Mesendoderm (in vitro differentiated cells): ENCODE measurements at regions not wholly inside any gene's neighbourhood (a gene's known extent, or its start where the extent isn't known, plus 50 kb on each side); places are given as distances from the start of the nearest gene placed in this dataset.

Source experiments
- DNase-seq: peaks from one replicate; pipeline ENCODE4 v3.0.0; 2013
- H2AK5ac ChIP-seq: 2 replicates; pipeline ENCODE4 v1.6.1; 2013; ENCODE audit warnings: low read length, inconsistent platforms
- H2BK120ac ChIP-seq: 2 replicates; pipeline ENCODE4 v1.6.1; 2013; ENCODE audit warnings: low read depth, mild to moderate bottlenecking, low read length, moderate library complexity, mixed read lengths
- H2BK15ac ChIP-seq: replicated peaks from 2 replicates; pipeline ENCODE4 v1.6.1; 2013; ENCODE audit warnings: low read depth, mild to moderate bottlenecking, moderate library complexity
- H2BK5ac ChIP-seq: 2 replicates; pipeline ENCODE4 v1.6.1; 2013; ENCODE audit warnings: low read length, inconsistent platforms
- H3K18ac ChIP-seq: 2 replicates; pipeline ENCODE4 v1.6.1; 2013; ENCODE audit warnings: mild to moderate bottlenecking, low read length, mixed read lengths
- H3K23ac ChIP-seq: one replicate; pipeline ENCODE4 v1.6.1; 2013; ENCODE audit warnings: low read length
- H3K27ac ChIP-seq: 2 replicates; pipeline ENCODE4 v1.5.1; 2013; ENCODE audit warnings: low read depth, mild to moderate bottlenecking, inconsistent platforms, low read length, moderate library complexity
- H3K27me3 ChIP-seq: 2 replicates; pipeline ENCODE4 v1.6.1; 2013; ENCODE audit warnings: low read length, control low read depth, mild to moderate bottlenecking, inconsistent platforms; ENCODE audit not compliant: insufficient read depth, poor library complexity
- H3K36me3 ChIP-seq: 2 replicates; pipeline ENCODE4 v1.6.1; 2013; ENCODE audit warnings: low read length, inconsistent platforms; ENCODE audit not compliant: control insufficient read depth, insufficient read depth
- H3K4ac ChIP-seq: one replicate; pipeline ENCODE4 v1.6.1; 2013; ENCODE audit warnings: low read depth, mild to moderate bottlenecking, low read length, moderate library complexity
- H3K4me1 ChIP-seq: 2 replicates; pipeline ENCODE4 v1.6.1; 2013; ENCODE audit warnings: low read depth, low read length, inconsistent platforms; ENCODE audit not compliant: control insufficient read depth
- H3K4me2 ChIP-seq: 2 replicates; pipeline ENCODE4 v1.6.1; 2013; ENCODE audit warnings: low read length
- H3K4me3 ChIP-seq: 2 replicates; pipeline ENCODE4 v1.5.1; 2013; ENCODE audit warnings: mild to moderate bottlenecking, low read length
- H3K56ac ChIP-seq: one replicate; pipeline ENCODE4 v1.6.1; 2013; ENCODE audit warnings: low read length
- H3K79me1 ChIP-seq: 2 replicates; pipeline ENCODE4 v1.6.1; 2013; ENCODE audit warnings: low read length, inconsistent platforms
- H3K79me2 ChIP-seq: 2 replicates; pipeline ENCODE4 v1.6.1; 2013; ENCODE audit warnings: mild to moderate bottlenecking, low read length; ENCODE audit not compliant: control insufficient read depth, insufficient read depth
- H3K9ac ChIP-seq: 2 replicates; pipeline ENCODE4 v1.6.1; 2013; ENCODE audit warnings: low read length, inconsistent platforms
- H4K5ac ChIP-seq: one replicate; pipeline ENCODE4 v1.6.1; 2013; ENCODE audit warnings: low read length
- H4K8ac ChIP-seq: one replicate; pipeline ENCODE4 v1.6.1; 2013; ENCODE audit warnings: low read depth, mild to moderate bottlenecking, control low read depth, low read length, moderate library complexity
- WGBS: extraction: QIAGEN DNeasy Blood & Tissue Kit; methylation state at CpG from one replicate; pipeline ENCODE4 v1.1.7; 2013; ENCODE audit warnings: low lambda C conversion rate, missing lambda C conversion rate; ENCODE audit not compliant: insufficient coverage; ENCODE audit errors: extremely low coverage; 5-methylcytosine and 5-hydroxymethylcytosine counted together

- Histone ChIP-seq H3K79me1 (no peaks in the 10 kb centered on the region), H3K4me2 (no peak overlapping the region), H4K8ac (no peak overlapping the region), H3K4me1 (no peaks in the 10 kb centered on the region), H3K27me3 (no peaks in the 10 kb centered on the region), H2BK15ac (no peak overlapping the region), H3K9ac (no peak overlapping the region), H3K18ac (no peak overlapping the region), H3K56ac (no peak overlapping the region), H3K4me3 (no peak overlapping the region), H2BK120ac (no peak overlapping the region), H3K79me2 (no peaks in the 10 kb centered on the region), H2AK5ac (no peak overlapping the region), H3K4ac (no peak overlapping the region), H3K23ac (no peak overlapping the region), H2BK5ac (no peak overlapping the region), H3K27ac (no peak overlapping the region), H4K5ac (no peak overlapping the region), H3K36me3 (no peaks in the 10 kb centered on the region)
- no peak for DNase-seq
- WGBS = 100% methylated on average over 3 of the region's 8 CpGs
These were observed 284.1 kb upstream of the FOXG1 start for GRCh38 chr14:28482251-28483040.

- WGBS = no CpG with 5 or more reads among the region's 3 CpGs
- no peak for DNase-seq
- no peak overlapping the region for H4K5ac ChIP-seq
These were observed 283.1 kb upstream of the FOXG1 start for GRCh38 chr14:28483506-28483905.

GRCh38 chr14:28488684-28489083 lies 277.9 kb upstream of the FOXG1 start:
- no peak for DNase-seq

More at GRCh38 chr14:28483506-28483905, 283.1 kb upstream of the FOXG1 start:
- H3K79me2 ChIP-seq = no peaks in the 10 kb centered on the region
- H4K8ac ChIP-seq = no peak overlapping the region
- H3K27me3 ChIP-seq = no peaks in the 10 kb centered on the region
- H3K4ac ChIP-seq = no peak overlapping the region
- H2BK5ac ChIP-seq = no peak overlapping the region
- H2BK120ac ChIP-seq = no peak overlapping the region
- H2BK15ac ChIP-seq = no peak overlapping the region
- H3K9ac ChIP-seq = no peak overlapping the region
- H3K18ac ChIP-seq = no peak overlapping the region
- H3K4me1 ChIP-seq = no peaks in the 10 kb centered on the region
- H3K27ac ChIP-seq = no peak overlapping the region
- H3K4me3 ChIP-seq = no peak overlapping the region
- H3K23ac ChIP-seq = no peak overlapping the region
- no peak overlapping the region for H3K4me2 ChIP-seq
- no peak overlapping the region for H2AK5ac ChIP-seq
- no peaks in the 10 kb centered on the region for H3K36me3 ChIP-seq
- no peak overlapping the region for H3K56ac ChIP-seq
- H3K79me1 ChIP-seq = no peaks in the 10 kb centered on the region

DNA sequence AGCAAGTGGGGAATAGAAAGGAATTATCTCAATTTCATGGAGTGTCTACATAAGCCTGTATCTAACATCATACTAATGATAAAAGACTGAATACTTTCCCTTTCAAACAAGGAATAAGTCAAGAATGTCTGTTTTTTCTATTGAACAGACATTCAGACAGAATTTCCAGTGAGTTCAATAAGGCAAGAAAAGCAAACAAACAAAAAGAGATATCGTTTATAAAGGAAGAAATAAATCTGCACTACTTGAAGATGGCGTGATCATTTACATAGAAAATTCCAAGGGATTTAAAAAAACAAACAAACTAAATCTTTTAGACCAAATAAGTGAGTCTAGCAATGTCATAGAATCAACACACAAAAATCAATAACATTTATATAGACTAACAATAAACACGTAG lies 273.1 kb upstream of the FOXG1 start:
- Histone ChIP-seq H2AK5ac (no peak overlapping the region), H3K18ac (no peak overlapping the region), H3K4me1 (no peaks in the 10 kb centered on the region), H2BK5ac (no peak overlapping the region), H3K79me1 (no peaks in the 10 kb centered on the region), H4K5ac (no peak overlapping the region), H3K27me3 (no peaks in the 10 kb centered on the region), H3K4ac (no peak overlapping the region), H3K56ac (no peak overlapping the region), H3K27ac (no peak overlapping the region), H3K9ac (no peak overlapping the region), H4K8ac (no peak overlapping the region), H3K79me2 (no peaks in the 10 kb centered on the region), H3K23ac (no peak overlapping the region), H2BK15ac (no peak overlapping the region), H2BK120ac (no peak overlapping the region), H3K36me3 (no peaks in the 10 kb centered on the region), H3K4me3 (no peak overlapping the region), H3K4me2 (no peak overlapping the region)
- no peak for DNase-seq
- no CpG with 5 or more reads among the region's 3 CpGs for WGBS

More at GRCh38 chr14:28488684-28489083, 277.9 kb upstream of the FOXG1 start:
- Histone ChIP-seq H4K8ac (no peak overlapping the region), H2BK5ac (no peak overlapping the region), H3K27me3 (no peaks in the 10 kb centered on the region), H3K18ac (no peak overlapping the region), H4K5ac (no peak overlapping the region), H3K9ac (no peak overlapping the region), H3K56ac (no peak overlapping the region), H3K23ac (no peak overlapping the region), H3K36me3 (no peaks in the 10 kb centered on the region), H3K4me2 (no peak overlapping the region), H3K4ac (no peak overlapping the region), H3K79me2 (no peaks in the 10 kb centered on the region), H2BK15ac (no peak overlapping the region), H3K4me3 (no peak overlapping the region), H2AK5ac (no peak overlapping the region), H3K79me1 (no peaks in the 10 kb centered on the region), H2BK120ac (no peak overlapping the region), H3K4me1 (no peaks in the 10 kb centered on the region), H3K27ac (no peak overlapping the region)

DNA sequence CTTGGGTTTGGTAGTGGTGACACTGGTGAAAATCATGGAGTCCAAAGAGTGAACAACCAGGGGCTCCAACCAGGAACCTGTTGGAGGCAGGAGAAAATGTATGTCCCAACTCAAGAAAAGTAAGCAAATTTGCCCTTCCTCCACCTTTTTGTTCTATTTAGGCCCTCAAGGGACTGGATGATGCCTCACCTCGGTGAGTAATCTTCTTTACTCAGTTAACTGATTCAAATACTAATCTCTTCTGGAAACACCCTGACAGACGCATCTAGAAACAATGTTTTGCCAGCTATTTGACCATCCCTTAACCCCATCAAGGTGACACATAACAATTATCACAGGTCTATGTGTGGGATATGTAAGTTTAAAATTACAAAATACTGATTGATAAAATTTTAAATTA lies 272.4 kb upstream of the FOXG1 start:
- H3K4me3 ChIP-seq = no peak overlapping the region
- WGBS = no CpG with 5 or more reads among the region's 2 CpGs

DNA sequence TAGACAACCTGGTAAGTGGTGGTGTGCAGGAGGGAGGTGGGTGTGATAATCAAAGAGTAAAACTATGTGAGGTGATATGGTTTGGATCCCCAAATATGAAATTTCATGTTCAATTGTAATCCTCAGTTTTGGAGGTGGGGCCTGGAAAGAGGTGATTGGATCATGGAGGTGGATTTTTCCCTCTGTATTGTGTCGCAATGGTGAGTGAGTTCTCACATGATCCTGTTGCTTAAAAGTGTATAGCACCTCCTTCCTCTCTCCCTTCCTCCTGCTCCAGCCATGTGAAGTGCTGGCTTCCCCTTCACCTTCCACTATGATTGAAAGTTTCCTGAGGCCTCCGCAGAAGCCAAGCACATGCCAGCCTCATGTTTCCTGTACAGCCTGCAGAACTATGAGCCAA lies 270.2 kb upstream of the FOXG1 start:
- H3K4me1 ChIP-seq = no peaks in the 10 kb centered on the region
- no peaks in the 10 kb centered on the region for H3K36me3 ChIP-seq
- no peaks in the 10 kb centered on the region for H3K79me1 ChIP-seq
- no peak overlapping the region for H2BK5ac ChIP-seq
- H3K4ac ChIP-seq = no peak overlapping the region
- no peak overlapping the region for H2AK5ac ChIP-seq
- H3K18ac ChIP-seq = no peak overlapping the region
- no peak overlapping the region for H3K56ac ChIP-seq
- H3K9ac ChIP-seq = no peak overlapping the region
- H3K27ac ChIP-seq = no peak overlapping the region
- WGBS = no CpG with 5 or more reads among the region's 2 CpGs
- no peak overlapping the region for H4K8ac ChIP-seq
- no peak overlapping the region for H3K4me3 ChIP-seq
- H4K5ac ChIP-seq = no peak overlapping the region
- no peaks in the 10 kb centered on the region for H3K27me3 ChIP-seq
- H3K79me2 ChIP-seq = no peaks in the 10 kb centered on the region
- H2BK120ac ChIP-seq = no peak overlapping the region
- H3K4me2 ChIP-seq = no peak overlapping the region
- no peak for DNase-seq
- no peak overlapping the region for H2BK15ac ChIP-seq
- H3K23ac ChIP-seq = no peak overlapping the region

More for the DNA sequence above, 272.4 kb upstream of the FOXG1 start:
- no peak overlapping the region for H2AK5ac ChIP-seq
- H3K4me2 ChIP-seq = no peak overlapping the region
- H3K9ac ChIP-seq = no peak overlapping the region
- H4K8ac ChIP-seq = no peak overlapping the region
- H2BK120ac ChIP-seq = no peak overlapping the region
- no peak overlapping the region for H3K27ac ChIP-seq
- H3K4ac ChIP-seq = no peak overlapping the region
- no peak overlapping the region for H2BK5ac ChIP-seq
- no peaks in the 10 kb centered on the region for H3K79me2 ChIP-seq
- no peak overlapping the region for H3K23ac ChIP-seq
- no peak overlapping the region for H3K56ac ChIP-seq
- DNase-seq = no peak
- H4K5ac ChIP-seq = no peak overlapping the region
- no peaks in the 10 kb centered on the region for H3K36me3 ChIP-seq
- H3K79me1 ChIP-seq = no peaks in the 10 kb centered on the region
- no peak overlapping the region for H2BK15ac ChIP-seq
- H3K18ac ChIP-seq = no peak overlapping the region
- no peaks in the 10 kb centered on the region for H3K4me1 ChIP-seq
- H3K27me3 ChIP-seq = no peaks in the 10 kb centered on the region
